Transverse colon (tissue), 4 donors: ENCODE measurements at regions not wholly inside any gene's neighbourhood (a gene's known extent, or its start where the extent isn't known, plus 50 kb on each side); places are given as distances from the start of the nearest gene placed in this dataset.

Experiments used
- EP300 ChIP-seq: sonication (generic); formaldehyde crosslinking; IDR thresholded peaks from one replicate; pipeline ENCODE4 v1.6.1; 2017; ENCODE audit warnings: antibody characterized with exemption, low read depth
- POLR2A ChIP-seq: fragments of 450-650 bp; IDR thresholded peaks from one replicate; pipeline ENCODE4 v1.6.1; 2016; ENCODE audit warnings: antibody characterized with exemption, mild to moderate bottlenecking, moderate library complexity
- POLR2AphosphoS5 ChIP-seq, 3 donors: sonication (generic); formaldehyde crosslinking; IDR thresholded peaks; one replicate each; pipeline ENCODE4 v1.6.1; 2016; ENCODE audit warnings: antibody characterized with exemption in 3 of 3
- TF ChIP-seq, protein P1 (sequence below), 5 experiments: fragments of 200-600 bp in 3 of 5; fragments of 450-650 bp in 2 of 5; sonication (generic) in 3 of 5; IDR thresholded peaks; 1 replicate in 2 of 5; 2 replicates in 3 of 5; pipeline ENCODE4 v1.5.1; 2016 to 2017; ENCODE audit warnings: antibody characterized with exemption in 5 of 5, inconsistent platforms in 3 of 5, mild to moderate bottlenecking in 2 of 5, moderate library complexity in 1 of 5

DNA sequence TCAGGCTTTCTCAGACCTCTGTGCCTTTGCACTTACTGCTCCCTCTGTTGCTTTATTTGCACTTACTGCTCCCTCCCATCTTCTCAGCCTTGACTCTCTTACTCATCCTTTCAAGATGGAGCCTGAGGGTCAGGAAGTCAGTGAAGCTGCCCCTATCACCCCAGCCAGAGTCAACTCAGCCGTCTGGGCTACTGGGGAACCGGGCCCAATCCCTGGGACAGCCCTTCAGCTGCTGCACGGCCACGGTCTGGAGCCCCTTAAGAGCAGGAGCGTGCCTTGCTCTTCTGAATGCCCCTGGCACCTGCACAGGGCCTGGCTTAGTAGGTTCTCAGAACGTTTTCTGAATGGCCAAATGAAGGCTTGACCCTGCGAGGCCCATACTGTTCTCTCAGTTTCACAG is 244.4 kb downstream of the FOXD2 start:
- TF ChIP-seq POLR2A (no peak), POLR2AphosphoS5 (IDR thresholded peaks at IDR 0.05) (no peak), EP300 (no peak)
- TF ChIP-seq, protein P1, sequence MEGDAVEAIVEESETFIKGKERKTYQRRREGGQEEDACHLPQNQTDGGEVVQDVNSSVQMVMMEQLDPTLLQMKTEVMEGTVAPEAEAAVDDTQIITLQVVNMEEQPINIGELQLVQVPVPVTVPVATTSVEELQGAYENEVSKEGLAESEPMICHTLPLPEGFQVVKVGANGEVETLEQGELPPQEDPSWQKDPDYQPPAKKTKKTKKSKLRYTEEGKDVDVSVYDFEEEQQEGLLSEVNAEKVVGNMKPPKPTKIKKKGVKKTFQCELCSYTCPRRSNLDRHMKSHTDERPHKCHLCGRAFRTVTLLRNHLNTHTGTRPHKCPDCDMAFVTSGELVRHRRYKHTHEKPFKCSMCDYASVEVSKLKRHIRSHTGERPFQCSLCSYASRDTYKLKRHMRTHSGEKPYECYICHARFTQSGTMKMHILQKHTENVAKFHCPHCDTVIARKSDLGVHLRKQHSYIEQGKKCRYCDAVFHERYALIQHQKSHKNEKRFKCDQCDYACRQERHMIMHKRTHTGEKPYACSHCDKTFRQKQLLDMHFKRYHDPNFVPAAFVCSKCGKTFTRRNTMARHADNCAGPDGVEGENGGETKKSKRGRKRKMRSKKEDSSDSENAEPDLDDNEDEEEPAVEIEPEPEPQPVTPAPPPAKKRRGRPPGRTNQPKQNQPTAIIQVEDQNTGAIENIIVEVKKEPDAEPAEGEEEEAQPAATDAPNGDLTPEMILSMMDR (IDR thresholded peaks at IDR 0.05) = no peak
